ENCODE measurements at regions not wholly inside any gene's neighbourhood (a gene's known extent, or its start where the extent isn't known, plus 50 kb on each side); places are given as distances from the start of the nearest gene placed in this dataset.

DNA sequence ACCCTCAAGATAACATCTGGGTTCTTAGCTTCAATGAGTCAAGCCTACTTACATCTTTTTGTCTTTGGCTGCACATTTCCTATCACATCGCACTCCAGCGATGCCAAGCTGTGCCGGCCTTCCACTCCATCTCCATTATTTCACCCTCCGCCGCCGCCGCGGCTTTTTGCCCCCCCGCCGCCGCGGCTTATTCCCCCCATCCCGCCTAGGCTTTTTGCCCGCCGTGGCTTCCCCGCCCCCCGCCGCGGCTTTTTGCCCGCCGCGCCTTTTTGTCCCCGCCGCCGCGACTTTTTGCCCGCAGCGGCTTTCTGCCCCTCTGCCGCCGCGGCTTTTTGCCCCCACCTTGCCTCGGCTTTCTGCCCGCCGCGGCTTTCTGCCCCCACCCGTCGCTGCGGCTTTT, 50.8 kb downstream of the PPIAL4E start:
- DNase-seq, result peak in 2 of 5 experiments; percentile 0 to 1

Data from T-helper 2 cell (primary cell).